Fibroblast of lung (primary cell): ENCODE measurements at regions not wholly inside any gene's neighbourhood (a gene's known extent, or its start where the extent isn't known, plus 50 kb on each side); places are given as distances from the start of the nearest gene placed in this dataset.

ENCODE experiments used
- CTCF ChIP-seq, 2 donors: IDR thresholded peaks in 1 of 2; conservative IDR thresholded peaks in 1 of 2; 1 replicate in 1 of 2; 2 replicates in 1 of 2; pipeline ENCODE4 v1.5.1; 2011 to 2012; ENCODE audit warnings: low read length in 2 of 2, control low read depth in 1 of 2, inconsistent platforms in 1 of 2, low read depth in 1 of 2, mild to moderate bottlenecking in 1 of 2
- EZH2 ChIP-seq: IDR thresholded peaks from 2 replicates; pipeline ENCODE4 v1.5.1; 2012; ENCODE audit warnings: low read length, control low read depth, mild to moderate bottlenecking; ENCODE audit errors: missing control alignments

GRCh38 chr18:71018816-71019215 is 730.0 kb downstream of the SOCS6 start:
- no peak for TF ChIP-seq CTCF (conservative IDR thresholded peaks at IDR 0.05 in 1 of 2, IDR thresholded peaks at IDR 0.05 in 1 of 2; ENCODE audit: low read depth in 1 of 2, low read length in 2 of 2)
- no peak for TF ChIP-seq EZH2
